Mesenteric fat pad (tissue), 1 donor: ENCODE measurements at regions not wholly inside any gene's neighbourhood (a gene's known extent, or its start where the extent isn't known, plus 50 kb on each side); places are given as distances from the start of the nearest gene placed in this dataset.
"Not testable (repeated sequence)": the region's sequence is repeated elsewhere in the genome, so short reads cannot be mapped to it uniquely, and the experiment has no call there.

Experiments
- DNase-seq: peaks from one replicate; pipeline ENCODE4 v3.0.0-alpha.2; 2020; ENCODE audit warnings: low spot score
- donor health status: DM: yes; HTN: yes; CAD: no.

DNA sequence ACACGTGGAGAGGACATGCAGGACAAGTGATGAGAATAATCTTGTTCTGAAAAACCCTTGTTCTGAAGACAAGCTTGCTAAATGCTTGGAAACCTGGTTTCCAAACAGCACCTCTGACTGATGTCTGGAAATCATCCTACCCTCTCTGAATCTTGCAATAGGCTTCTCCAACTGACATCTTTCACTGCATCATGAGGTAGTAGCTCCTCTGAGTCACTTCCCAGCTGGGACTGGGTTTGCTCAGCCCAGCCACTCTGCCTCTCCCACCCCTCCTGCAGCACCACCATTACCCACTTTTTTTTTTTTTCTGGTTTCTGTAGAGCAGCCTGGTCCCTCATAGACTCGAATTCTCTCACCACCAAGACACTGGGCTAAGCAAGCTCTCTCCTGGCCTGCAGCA lies 919.8 kb downstream of the GRID1 start:
- no peak for DNase-seq

DNA sequence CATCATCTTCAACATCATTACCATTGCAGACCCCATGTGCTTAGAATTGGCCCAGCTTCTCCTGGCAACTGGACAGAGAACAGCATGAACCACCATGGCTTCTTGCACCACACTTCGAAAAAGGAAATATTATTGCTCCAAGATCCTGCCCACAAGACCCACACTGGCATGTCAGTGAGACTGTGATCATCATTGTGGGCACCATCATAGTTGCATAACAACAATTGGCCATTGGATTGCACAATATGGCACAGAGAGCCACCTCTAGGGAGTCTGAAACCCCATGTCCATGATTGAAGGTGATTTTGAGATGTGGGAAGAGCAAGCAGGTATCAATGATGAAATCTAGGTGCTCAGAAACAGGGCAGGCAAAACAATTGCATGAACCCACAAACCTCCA lies 918.9 kb downstream of the GRID1 start:
- DNase-seq, result no peak

DNA sequence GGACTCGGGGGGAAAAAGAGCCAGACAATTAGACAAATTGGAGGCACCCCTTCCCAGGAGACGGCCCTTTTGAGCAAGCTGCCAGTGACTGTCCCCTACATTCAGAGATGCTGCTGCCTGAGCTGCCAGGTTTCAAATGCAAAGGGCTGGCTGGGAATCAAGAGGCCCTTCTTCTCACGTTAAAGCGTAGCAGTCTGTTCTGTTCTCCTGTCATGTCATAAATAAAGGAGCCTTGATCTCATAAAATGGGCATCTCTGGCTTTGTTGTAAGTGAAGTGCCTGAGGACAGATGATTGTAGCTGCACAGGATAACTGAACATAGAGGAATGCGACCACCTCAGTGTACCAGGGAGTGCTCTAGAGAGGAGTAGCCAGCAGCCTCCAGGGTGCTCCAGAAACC lies 917.9 kb downstream of the GRID1 start:
- DNase-seq, result no peak

DNA sequence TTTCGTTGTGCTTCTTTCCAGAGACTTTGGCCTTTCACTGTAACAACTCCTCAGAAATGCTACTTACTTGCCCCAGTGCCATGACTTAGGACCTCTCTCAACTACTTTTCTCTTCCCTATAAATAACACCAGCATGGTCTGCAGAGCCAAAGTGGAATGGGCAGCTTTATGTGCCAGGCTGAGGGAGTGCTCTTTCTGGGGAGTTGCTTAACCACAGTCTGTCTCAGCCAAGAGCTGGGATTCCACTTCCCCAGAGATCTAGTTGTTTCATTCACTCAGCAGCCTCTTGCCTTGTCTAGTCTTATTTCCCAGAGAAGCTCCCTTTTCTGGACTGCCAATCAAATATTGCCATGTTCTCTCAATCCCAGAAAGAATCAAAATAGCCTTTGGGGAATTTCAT lies 912.2 kb downstream of the GRID1 start:
- no peak for DNase-seq

DNA sequence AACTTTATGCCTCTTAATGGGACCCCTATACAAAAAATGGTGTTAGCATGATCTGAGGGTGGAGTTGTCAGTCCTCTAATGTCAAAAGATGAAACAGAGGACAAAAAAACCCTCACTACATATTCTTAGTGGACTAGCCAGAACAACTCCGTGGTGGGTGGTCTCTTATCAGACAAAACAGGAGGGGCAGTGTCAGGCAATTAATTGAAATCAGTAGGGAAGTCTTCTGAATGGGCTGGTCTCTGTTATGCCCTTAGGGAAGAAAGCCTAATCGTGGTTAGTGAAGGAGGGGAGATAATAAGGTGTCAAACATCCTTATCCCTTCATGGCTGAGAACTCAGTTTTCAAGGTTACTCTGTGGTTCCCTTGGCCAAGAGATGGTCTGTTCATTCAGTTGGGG lies 909.4 kb downstream of the GRID1 start:
- DNase-seq, result no peak

DNA sequence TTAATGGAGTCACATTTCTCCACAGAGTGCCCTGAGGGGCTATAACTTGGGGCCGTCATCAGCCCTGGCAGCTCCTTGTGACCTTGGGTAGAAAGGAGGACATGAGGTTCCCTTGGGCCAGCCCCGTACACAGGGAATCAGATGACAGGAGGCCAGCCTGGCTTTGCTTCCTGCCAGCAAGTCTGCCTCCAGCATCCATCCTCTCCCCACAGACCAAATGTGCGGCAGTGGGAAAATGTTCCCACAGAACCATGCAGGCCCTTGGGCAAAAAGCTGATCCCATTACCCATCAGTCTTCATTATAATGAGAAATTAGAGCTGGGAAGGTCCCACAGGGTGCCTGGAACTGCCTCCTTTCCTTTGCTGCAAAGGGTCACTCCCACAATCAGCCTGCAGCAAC lies 908.3 kb downstream of the GRID1 start:
- no peak for DNase-seq

DNA sequence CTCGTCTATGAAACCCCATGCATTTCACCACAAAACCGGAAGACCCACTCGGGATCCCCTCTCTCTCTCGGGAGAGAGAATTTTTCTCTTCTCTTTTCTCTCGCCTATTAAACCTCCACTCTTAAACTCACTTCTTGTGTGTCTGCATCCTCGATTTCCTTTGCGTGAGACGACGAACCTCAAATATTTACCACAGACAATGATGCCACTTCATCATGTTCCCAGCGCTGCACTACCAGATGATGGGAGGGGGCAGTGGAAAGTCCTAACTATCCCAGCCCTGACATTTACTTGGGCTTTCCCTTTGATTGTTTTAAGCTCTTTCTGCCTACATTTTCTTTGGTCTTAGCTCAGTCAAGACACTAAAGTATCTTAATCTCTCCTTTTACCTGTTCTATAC lies 906.7 kb downstream of the GRID1 start:
- DNase-seq, result no peak

DNA sequence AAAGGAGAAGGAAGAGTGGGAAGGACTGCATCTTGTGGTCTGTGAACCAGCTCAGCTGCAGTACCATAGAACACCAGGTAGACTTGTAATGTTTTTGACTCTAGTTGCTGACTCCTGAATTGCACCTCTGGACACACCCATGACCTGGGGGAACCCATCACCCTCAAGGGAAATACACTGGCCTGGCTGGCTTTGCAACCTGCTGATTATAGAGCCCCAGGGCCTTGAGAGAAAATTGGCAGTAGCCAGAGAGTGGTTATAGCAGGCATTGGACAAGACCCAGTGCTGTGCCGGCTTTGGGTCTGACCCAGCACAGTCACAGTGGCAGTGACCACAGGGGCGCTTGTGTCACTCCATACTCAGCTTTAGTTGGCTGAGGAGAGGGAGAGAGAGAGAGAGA lies 902.3 kb downstream of the GRID1 start:
- DNase-seq, result no peak

DNA sequence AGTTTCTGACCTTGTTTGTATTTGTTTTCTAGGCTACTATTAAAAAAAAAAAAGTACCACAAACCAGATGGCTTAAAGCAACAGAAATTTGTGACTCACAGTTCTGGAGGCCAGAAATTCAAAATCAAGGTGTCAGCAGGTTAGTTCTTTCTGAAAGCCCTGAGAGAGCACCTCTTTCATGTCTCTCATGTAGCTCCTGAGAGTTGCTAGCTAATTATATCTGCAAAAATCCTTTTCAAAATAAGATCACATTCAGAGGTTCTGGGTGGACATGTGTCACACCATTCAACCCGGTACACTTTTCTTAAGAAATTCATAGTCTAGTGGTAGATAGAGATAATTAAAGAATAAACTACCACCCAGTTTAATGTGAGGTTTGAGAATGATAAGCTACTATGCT lies 888.6 kb downstream of the GRID1 start:
- no peak for DNase-seq

DNA sequence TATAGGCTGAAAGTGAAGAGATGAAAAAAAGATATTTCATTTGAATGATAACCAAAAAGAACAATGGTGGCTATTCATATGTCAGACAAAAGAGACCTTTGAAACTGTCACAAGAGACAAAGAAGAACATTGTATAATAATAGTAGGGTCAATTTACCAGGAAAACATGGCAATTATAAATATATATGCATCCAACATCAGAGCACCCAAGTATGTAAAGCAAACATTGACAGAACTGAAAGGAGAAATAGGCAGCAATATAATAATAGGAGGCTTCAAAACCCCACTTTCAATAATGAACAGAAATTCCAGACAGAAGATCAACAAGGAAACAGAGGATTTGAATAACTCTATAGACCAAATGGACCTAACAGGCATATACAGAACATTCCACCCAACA lies 876.2 kb downstream of the GRID1 start:
- DNase-seq, result no peak

DNA sequence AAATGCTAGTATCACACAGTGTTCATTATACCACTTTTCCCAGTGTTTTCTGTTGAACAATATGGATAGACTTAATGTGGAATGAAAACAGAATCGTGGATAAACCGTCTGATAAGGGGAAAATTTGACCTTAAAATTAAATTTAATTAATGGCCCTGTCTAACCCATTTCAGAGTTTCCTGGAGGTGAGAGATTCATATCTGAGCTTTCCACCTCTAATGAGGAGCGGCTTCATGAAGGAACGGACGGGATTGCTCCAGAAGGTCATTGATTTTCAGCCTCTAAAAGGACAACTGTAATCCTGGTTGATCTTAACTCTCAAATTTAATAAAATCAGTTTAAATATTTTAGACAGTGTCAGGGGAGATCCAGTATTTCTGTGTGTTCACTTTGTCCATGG lies 874.9 kb downstream of the GRID1 start:
- no peak for DNase-seq

DNA sequence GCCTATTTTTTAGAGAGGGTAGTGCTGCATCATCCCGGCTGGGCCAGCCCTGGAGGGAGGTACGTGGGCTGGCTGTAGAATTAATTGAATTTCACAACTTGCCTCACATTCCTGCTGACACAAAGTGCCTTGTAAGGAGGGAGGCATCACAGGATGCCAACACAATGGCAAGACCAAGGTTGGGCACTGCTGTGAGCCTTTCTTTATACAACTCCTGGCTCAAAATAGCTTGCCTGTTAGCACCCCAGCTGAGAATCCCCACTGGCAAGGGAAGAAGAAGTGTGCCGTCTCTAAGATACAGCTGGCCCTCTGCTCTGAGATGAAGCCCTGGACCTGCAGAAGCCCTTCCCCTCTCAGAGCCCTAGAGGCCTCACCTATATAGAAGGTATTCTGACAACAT lies 873.9 kb downstream of the GRID1 start:
- DNase-seq, result no peak

DNA sequence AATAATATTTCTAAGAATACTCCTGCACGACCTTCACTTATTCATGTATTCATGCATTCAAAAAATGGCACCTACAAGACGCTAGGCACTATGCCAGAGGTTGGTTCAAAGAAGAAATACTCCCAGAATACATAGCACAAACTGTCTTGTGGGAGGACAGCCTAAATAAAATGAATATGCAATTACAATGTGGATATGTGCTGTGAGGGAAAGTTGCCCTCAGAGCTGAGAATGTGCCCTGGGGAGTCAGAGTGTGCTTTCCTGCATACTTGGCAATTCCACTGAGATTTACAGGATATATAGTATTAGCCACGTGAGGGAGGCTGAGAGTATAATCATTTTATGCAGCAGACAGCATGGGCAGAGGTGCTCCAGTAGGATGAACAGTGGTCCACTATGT lies 872.9 kb downstream of the GRID1 start:
- DNase-seq, result no peak

DNA sequence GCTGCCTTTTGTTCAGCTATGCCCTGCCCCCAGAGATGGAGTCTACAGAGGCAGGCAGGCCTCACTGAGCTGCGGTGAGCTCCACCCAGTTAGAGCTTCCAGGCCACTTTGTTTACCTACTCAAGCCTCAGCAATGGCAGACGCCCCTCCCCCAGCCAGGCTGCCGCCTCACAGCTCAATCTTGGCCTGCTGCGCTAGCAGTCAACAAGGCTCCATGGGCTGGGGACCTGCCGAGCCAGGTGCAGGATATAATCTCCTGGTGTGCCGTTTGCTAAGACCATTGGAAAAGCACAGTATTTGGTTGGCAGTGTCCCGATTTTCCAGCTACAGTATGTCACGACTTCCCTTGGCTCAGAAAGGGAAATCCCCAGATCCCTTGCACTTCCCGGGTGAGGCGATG lies 862.0 kb downstream of the GRID1 start:
- not testable (repeated sequence) for DNase-seq

DNA sequence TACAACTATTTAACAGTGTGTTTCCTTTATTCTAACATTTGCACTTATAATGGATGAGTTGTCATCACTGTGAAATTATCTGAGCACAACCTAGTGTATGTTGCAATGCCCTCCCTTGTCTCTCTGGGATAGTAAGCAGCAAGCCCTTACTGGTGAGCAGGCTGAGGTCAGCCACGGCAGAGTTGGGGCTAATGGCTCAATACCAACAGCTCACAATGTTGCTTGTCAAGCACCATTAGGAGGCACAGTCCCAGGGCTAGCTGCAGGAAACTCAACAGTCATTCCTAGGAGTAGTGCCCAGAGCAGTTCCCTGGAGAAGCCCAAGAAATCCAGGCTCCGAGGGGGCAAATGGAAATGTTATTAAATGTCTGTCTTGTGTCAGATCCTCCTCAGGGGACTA lies 858.4 kb downstream of the GRID1 start:
- no peak for DNase-seq

DNA sequence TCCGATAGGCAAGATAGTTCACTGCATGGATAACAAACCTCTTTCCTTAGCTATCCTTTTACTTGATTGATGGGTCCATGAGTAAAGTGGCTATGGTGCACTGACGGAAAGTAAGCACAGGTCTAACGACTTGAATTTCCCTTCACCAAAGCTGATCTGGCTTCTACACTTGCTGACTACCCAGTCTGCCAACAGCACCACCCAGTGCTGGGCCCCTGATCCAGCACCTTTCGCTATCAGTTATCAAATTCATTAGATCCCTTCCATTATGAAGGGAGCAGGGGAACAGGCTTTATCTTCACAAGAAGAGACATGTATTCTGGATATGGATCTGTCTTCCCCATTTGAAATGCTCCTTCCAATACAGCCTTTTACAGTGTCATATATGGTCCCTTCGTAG lies 855.9 kb downstream of the GRID1 start:
- no peak for DNase-seq

DNA sequence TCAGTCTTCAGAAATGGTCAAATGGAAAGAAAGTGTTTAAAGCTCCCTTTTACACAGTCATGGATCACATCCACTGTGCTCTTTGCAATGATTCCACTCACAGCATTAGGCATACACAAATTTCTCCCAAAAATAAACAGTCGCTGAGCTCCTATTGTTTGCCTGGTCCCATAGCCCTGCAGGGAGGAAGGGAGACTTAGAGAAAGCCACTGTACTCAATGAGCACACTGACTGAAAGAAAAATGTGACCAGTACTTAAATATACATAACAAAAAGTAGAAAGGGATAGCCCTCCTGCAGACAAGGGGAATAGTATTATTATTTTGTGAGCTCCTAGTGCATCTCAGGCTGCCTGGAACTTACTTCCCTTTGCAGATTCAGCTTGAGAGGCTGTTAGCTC lies 853.2 kb downstream of the GRID1 start:
- no peak for DNase-seq

DNA sequence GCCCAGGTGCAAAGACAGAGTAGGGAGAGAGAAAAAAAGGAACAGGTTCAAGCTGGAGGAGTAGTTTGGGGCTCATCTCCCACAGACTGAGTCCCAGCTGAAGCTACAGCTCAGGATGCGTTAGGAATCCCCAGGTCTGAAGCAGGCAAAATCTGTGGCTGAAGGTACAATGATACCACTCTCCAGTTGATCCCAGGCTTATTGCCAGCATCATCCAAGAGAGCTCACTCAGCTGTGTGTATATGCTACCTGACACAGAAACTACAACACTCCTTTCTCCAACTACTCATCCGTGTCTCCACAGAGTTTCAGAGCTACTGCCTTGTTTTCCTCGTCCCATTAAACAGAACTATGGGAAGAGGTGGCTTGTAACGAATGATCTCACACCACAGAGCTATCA lies 851.3 kb downstream of the GRID1 start:
- no peak for DNase-seq

DNA sequence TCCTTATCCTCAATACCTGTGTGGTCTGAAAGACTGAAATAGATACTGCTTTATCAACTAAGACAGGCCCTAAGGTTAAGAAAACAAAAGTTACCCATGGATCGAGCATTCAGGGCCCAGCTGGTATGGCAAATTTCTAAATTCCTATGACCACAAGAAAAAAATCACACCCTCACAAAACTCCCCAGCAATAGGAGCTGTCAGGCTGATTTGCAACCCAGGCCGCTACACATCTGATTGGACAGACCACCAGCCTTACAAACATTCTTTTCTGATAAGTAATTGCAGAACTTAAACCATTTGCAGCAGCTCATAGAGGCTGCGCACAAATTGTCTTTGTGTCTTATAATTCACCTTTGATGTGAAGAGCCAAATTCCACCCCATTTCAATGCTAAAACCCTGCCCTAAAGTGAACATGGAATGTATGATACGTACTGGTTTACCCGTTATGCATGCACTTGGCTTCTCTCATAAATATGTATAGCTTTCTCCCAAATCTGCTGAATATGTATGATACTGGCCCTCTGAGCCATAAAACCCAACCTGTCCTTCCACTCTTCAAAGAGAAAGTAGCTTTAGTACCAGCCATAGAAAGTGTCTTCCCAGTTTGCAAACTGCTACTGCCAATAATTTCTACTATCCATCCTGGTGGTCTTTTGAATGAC lies 842.5 kb downstream of the GRID1 start:
- no peak for DNase-seq

DNA sequence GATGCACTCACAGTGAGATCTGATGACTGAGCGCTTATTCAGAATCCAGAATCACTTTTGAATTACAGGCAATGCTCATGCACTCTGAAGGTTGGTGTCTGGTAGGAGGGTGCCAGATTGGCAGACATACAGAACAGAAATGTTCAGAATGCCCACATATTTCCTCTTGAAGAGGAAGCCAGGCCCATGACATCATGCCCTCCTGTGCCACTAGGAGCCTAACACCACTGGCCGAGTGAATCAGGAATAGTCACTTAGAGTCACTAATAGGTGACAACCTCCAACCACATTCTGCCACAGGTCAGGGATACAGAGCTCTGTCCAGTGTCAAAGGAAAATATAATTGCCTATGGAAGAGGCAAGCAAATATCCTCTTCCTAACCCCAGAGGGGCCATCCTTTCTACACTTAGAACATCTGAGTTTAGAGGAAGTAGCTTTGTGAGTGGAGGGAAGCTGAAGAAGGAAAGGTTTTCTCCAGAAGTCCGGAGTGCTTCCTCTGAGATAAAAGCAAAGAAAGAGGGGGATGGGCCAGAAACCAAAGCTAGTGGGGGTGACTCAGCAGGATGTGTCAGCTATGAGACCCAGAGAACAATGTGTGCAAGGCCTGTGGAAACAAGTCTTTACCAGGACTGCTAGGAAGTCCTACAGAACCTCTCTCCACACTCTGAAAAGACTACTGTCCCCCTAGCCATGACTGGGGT lies 838.8 kb downstream of the GRID1 start:
- DNase-seq, result no peak

DNA sequence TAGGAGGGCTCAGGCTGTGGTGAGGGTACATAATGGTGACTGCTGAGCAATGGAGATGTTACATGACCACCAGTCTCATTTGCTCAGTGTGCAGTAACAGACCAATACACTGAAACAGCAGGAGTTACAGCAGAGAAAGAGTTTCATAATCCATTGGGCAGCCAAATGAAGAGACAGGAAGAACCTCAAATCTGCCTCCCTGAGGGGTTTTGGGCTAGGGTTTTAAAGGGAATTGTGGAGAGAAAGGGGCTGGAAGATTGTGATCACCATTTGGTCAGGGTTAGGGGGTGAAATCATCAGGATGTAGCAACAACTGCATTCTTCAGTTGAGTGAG lies 838.3 kb downstream of the GRID1 start:
- DNase-seq, result no peak

DNA sequence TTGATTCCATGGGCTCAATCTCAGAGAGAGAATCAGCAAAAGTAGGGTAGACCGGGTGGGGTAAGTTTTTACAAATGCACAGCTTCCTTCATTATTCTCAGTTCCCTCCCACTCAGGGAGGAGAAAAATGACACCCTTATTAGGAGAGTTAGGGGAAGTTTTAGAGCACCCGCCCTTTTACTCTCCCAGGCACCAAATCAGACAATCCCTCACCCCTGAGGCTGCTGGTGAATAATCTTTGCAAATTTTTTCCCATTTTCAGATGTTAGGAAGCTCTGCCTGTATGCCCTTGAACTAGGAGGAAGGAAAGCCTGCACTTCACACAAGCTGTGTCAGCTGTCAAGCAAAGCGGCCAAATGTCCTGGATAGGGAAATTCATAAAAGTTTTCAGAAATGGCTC lies 834.9 kb downstream of the GRID1 start:
- DNase-seq, result no peak

DNA sequence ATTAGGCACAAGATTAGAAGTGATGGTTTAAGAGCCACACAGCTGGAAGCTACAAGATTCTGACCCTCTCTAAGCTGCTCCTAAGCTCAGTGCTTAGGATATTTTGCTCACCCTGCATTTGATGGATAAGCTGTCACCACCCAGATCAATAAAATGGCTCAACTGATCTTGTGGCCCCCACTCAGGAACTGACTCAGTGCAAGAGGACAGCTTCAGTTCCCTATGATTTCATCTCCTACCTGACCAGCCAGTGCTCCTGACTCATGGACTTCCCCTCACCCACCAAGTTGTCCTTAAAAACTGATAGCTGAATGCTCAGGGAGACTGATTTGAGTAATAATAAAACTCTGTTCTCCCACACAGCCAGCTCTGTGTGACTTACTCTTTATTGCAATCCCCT lies 833.8 kb downstream of the GRID1 start:
- no peak for DNase-seq

DNA sequence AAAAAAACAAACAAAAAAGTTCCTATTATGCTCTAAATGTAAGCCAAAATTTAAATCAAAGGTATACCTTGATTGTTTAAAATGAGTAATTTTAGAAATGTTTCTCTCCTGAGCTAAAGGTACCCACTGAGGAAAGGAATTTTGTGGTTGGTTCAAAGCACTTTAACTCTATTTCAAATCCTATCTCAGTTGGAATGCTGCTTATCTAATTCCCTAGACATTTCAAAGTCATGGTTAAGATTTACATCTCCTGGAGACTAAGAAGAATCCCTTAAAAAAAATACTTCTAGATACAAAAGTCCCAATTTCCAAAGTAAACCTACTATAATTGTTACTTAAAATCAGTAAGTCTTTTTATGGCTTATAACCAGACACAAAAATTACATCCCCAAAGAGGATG lies 830.7 kb downstream of the GRID1 start:
- DNase-seq, result no peak
